Stomach (tissue), 8 donors: ENCODE measurements at regions not wholly inside any gene's neighbourhood (a gene's known extent, or its start where the extent isn't known, plus 50 kb on each side); places are given as distances from the start of the nearest gene placed in this dataset.
A peak's percentile ranks its signal among the peaks of the same experiment; 100 is the strongest.

Experiments
- DNase-seq, 2 donors: peaks; one replicate each; pipeline versions ENCODE4 v3.0.0 to v3.0.0-alpha.2; 2013 to 2019
- H3K27ac ChIP-seq, 5 donors: fragments of 200-600 bp in 4 of 5; sonication (generic) in 4 of 5; one replicate each; pipeline ENCODE4 v1.5.1; 2013 to 2019; ENCODE audit warnings: mild to moderate bottlenecking in 1 of 5, moderate library complexity in 1 of 5
- H3K27me3 ChIP-seq, 3 donors: fragments of 200-600 bp; sonication (generic); one replicate each; pipeline ENCODE4 v1.5.1; 2017 to 2019; ENCODE audit warnings: mixed run types in 1 of 3
- H3K36me3 ChIP-seq, 4 donors: fragments of 200-600 bp; sonication (generic); 1 replicate in 3 of 4; 2 replicates in 1 of 4; pipeline ENCODE4 v1.5.1; 2016 to 2019
- H3K4me1 ChIP-seq, 4 donors: fragments of 200-600 bp; sonication (generic); one replicate each; pipeline ENCODE4 v1.5.1; 2016 to 2019
- H3K4me3 ChIP-seq, 4 donors: fragments of 200-600 bp; sonication (generic) in 3 of 4; one replicate each; pipeline ENCODE4 v1.5.1; 2016 to 2019; ENCODE audit warnings: mild to moderate bottlenecking in 1 of 4
- H3K9me3 ChIP-seq, 4 donors: fragments of 200-600 bp; sonication (generic); one replicate each; pipeline ENCODE4 v1.5.1; 2016 to 2019
- CTCF ChIP-seq, 7 experiments: fragments of 450-650 bp in 4 of 7; fragments of 200-600 bp in 3 of 7; sonication (generic) in 3 of 7; IDR thresholded peaks; one replicate each; pipeline ENCODE4 v1.5.1; 2016 to 2019; ENCODE audit warnings: antibody characterized with exemption in 7 of 7, control low read depth in 2 of 7, mild to moderate bottlenecking in 1 of 7
- EP300 ChIP-seq: sonication (generic); formaldehyde crosslinking; IDR thresholded peaks from one replicate; pipeline ENCODE4 v1.6.1; 2017; ENCODE audit warnings: antibody characterized with exemption
- POLR2A ChIP-seq, 4 donors: fragments of 450-650 bp; IDR thresholded peaks; one replicate each; pipeline ENCODE4 v1.6.1; 2016; ENCODE audit warnings: antibody characterized with exemption in 4 of 4, control low read depth in 2 of 4, mild to moderate bottlenecking in 1 of 4, moderate library complexity in 1 of 4
- POLR2AphosphoS5 ChIP-seq, 3 donors: sonication (generic); formaldehyde crosslinking; IDR thresholded peaks; one replicate each; pipeline ENCODE4 v1.6.1; 2016; ENCODE audit warnings: antibody characterized with exemption in 3 of 3
- WGBS, 5 donors: extraction: QIAGEN DNeasy Blood & Tissue Kit in 3 of 5; methylation state at CpG; one replicate each; pipeline versions ENCODE4 v1.1.5 to v1.1.7; 2013 to 2018; 5-methylcytosine and 5-hydroxymethylcytosine counted together
- intact Hi-C: fragments of 100-400 bp; cut with DNase I; formaldehyde crosslinking; loops from one replicate; pipeline ENCODE4 v1.15.1; 2023; ENCODE audit warnings: low total_unique reads
- donor health status: healthy with polysubstance abuse.
- donor health status: Bipolar disorder and iron deficiency.
- donor health status: healthy.

- Histone ChIP-seq H3K9me3 (no peaks in the 10 kb centered on the region), H3K27ac (no peak overlapping the region), H3K4me3 (no peak overlapping the region), H3K27me3 (no peaks in the 10 kb centered on the region), H3K4me1 (no peaks in the 10 kb centered on the region), H3K36me3 (no peaks in the 10 kb centered on the region)
- peak in 1 of 2 donors; percentile 29 for DNase-seq
- intact Hi-C loops = no loop called here
- TF ChIP-seq POLR2A (IDR thresholded peaks at IDR 0.05) (no peak), CTCF (IDR thresholded peaks at IDR 0.05) (no peak), POLR2AphosphoS5 (IDR thresholded peaks at IDR 0.05) (no peak), EP300 (no peak)
- 55 to 72% (median 66%) methylated on average over 4 of the region's 4 CpGs for WGBS, 5 donors
Measured at GRCh38 chr2:19021100-19021476, 337.3 kb downstream of the OSR1 start.

GRCh38 chr2:19020144-19021099 is 338.0 kb downstream of the OSR1 start:
- no peak for DNase-seq
- Histone ChIP-seq H3K4me1 (no peaks in the 10 kb centered on the region), H3K36me3 (no peaks in the 10 kb centered on the region), H3K9me3 (peaks cover 0 to 3% (median 0%) of the 10 kb centered on the region in 4 donors), H3K27ac (no peak overlapping the region), H3K4me3 (no peak overlapping the region), H3K27me3 (no peaks in the 10 kb centered on the region)
- 80 to 84% (median 83%) methylated on average over 11 of the region's 11 CpGs for WGBS, 5 donors
- intact Hi-C loops = no loop called here
- TF ChIP-seq CTCF (IDR thresholded peaks at IDR 0.05) (no peak), POLR2A (IDR thresholded peaks at IDR 0.05) (no peak), EP300 (no peak), POLR2AphosphoS5 (IDR thresholded peaks at IDR 0.05) (no peak)

- WGBS, 5 donors = 58 to 71% (median 68%) methylated on average over 3 of the region's 3 CpGs
- intact Hi-C loops = no loop called here
- Histone ChIP-seq H3K36me3 (no peaks in the 10 kb centered on the region), H3K4me1 (no peaks in the 10 kb centered on the region), H3K4me3 (no peak overlapping the region), H3K9me3 (peaks cover 0 to under 1% (median 0%) of the 10 kb centered on the region in 4 donors), H3K27me3 (no peaks in the 10 kb centered on the region), H3K27ac (no peak overlapping the region)
- TF ChIP-seq CTCF (IDR thresholded peaks at IDR 0.05) (no peak), POLR2A (IDR thresholded peaks at IDR 0.05) (no peak), EP300 (no peak), POLR2AphosphoS5 (IDR thresholded peaks at IDR 0.05) (peak in 1 of 3 donors; percentile 42)
- DNase-seq = no peak
Measured at GRCh38 chr2:19009510-19009909, 348.9 kb downstream of the OSR1 start.

- intact Hi-C loops = no loop called here
- TF ChIP-seq POLR2A (IDR thresholded peaks at IDR 0.05) (no peak), EP300 (no peak), POLR2AphosphoS5 (IDR thresholded peaks at IDR 0.05) (no peak), CTCF (IDR thresholded peaks at IDR 0.05) (no peak)
- no peaks in the 10 kb centered on the region for H3K9me3 ChIP-seq
Measured at GRCh38 chr2:19003554-19003953, 354.9 kb downstream of the OSR1 start.

More at GRCh38 chr2:19003554-19003953, 354.9 kb downstream of the OSR1 start:
- Histone ChIP-seq H3K27me3 (no peaks in the 10 kb centered on the region), H3K4me1 (no peaks in the 10 kb centered on the region), H3K36me3 (no peaks in the 10 kb centered on the region), H3K27ac (no peak overlapping the region), H3K4me3 (no peak overlapping the region)
- DNase-seq = no peak
